MCF 10A (cell line): ENCODE measurements at regions not wholly inside any gene's neighbourhood (a gene's known extent, or its start where the extent isn't known, plus 50 kb on each side); places are given as distances from the start of the nearest gene placed in this dataset.

ENCODE experiments used
- BruUV-seq: library from RNA; stranded (reverse); fragments of 400-500 nt; replicated peaks from 2 replicates; lab custom pipeline; 2021; lab: Mats Ljungman, UMichigan
- CTCF ChIA-PET: fragments of 300-600 bp; sonication (Branson Sonifier 250); formaldehyde crosslinking; extraction: SDS; loops from one replicate; lab custom pipeline; 2021; ENCODE audit warnings: antibody characterized with exemption, inconsistent platforms; lab: Yijun Ruan, JAX
- POLR2A ChIA-PET: fragments of 300-600, 350-650 bp; sonication (Branson Sonifier 250); formaldehyde crosslinking; extraction: SDS; loops from one replicate; lab custom pipeline; 2020; ENCODE audit warnings: antibody characterized with exemption, inconsistent platforms; lab: Yijun Ruan, JAX
- DNase-seq: peaks from one replicate; pipeline ENCODE4 v3.0.0-alpha.2; 2018; ENCODE audit not compliant: unreplicated experiment
- H3K27ac Mint-ChIP-seq: one replicate; pipeline ENCODE4 v1.8.0; 2022; ENCODE audit warnings: mild to moderate bottlenecking, low read depth, mixed read lengths; ENCODE audit not compliant: unreplicated experiment
- H3K27me3 Mint-ChIP-seq: one replicate; pipeline ENCODE4 v1.8.0; 2022; ENCODE audit warnings: mixed read lengths; ENCODE audit not compliant: insufficient read depth, unreplicated experiment
- H3K36me3 Mint-ChIP-seq: one replicate; pipeline ENCODE4 v1.8.0; 2022; ENCODE audit warnings: mild to moderate bottlenecking, moderate library complexity, mixed read lengths; ENCODE audit not compliant: insufficient read depth, unreplicated experiment
- H3K4me1 Mint-ChIP-seq: one replicate; pipeline ENCODE4 v1.8.0; 2022; ENCODE audit warnings: mixed read lengths; ENCODE audit not compliant: insufficient read depth, unreplicated experiment
- H3K4me3 Mint-ChIP-seq: one replicate; pipeline ENCODE4 v1.8.0; 2022; ENCODE audit warnings: mild to moderate bottlenecking, moderate library complexity, mixed read lengths; ENCODE audit not compliant: unreplicated experiment
- H3K9me3 Mint-ChIP-seq: one replicate; pipeline ENCODE4 v1.8.0; 2022; ENCODE audit warnings: mixed read lengths; ENCODE audit not compliant: unreplicated experiment
- CTCF ChIP-seq: fragments of 200-600 bp; IDR thresholded peaks from one replicate; pipeline ENCODE4 v1.8.0; 2022; ENCODE audit warnings: antibody characterized with exemption, mild to moderate bottlenecking; ENCODE audit not compliant: unreplicated experiment
- intact Hi-C: fragments of 100-400 bp; cut with micrococcal nuclease; formaldehyde crosslinking; loops from 2 replicates; pipeline ENCODE4 v1.14.1; 2022

- Mint-ChIP-seq H3K27me3 (no peaks in the 10 kb centered on the region), H3K4me3 (no peak overlapping the region), H3K9me3 (no peaks in the 10 kb centered on the region), H3K36me3 (no peaks in the 10 kb centered on the region), H3K27ac (no peak overlapping the region), H3K4me1 (peaks cover 7% of the 10 kb centered on the region)
- TF ChIP-seq CTCF: no peak
- ChIA-PET POLR2A (no interaction called here), CTCF (no interaction called here)
- intact Hi-C loops: no loop called here
- no peak for DNase-seq
- BruUV-seq: no TSS peak
Measured at GRCh38 chr10:117931078-117931477, 115.7 kb downstream of the RAB11FIP2 start.

GRCh38 chr10:117933036-117933435 lies 113.7 kb downstream of the RAB11FIP2 start:
- TF ChIP-seq CTCF: no peak
- DNase-seq: no peak

GRCh38 chr10:117934477-117934876 lies 112.3 kb downstream of the RAB11FIP2 start:
- DNase-seq: no peak
- intact Hi-C loops: no loop called here
- H3K4me3 Mint-ChIP-seq: no peak overlapping the region
- TF ChIP-seq CTCF: no peak
- CTCF ChIA-PET: interaction anchor here (0.6 kb wide), 1 partner anchor 1039 kb away, joined by 3 read pairs; no protein-coding TSS in a partner anchor
- peaks cover 7% of the 10 kb centered on the region for H3K4me1 Mint-ChIP-seq
- H3K9me3 Mint-ChIP-seq: no peaks in the 10 kb centered on the region
- POLR2A ChIA-PET: interaction anchor here (1.1 kb wide), 1 partner anchor 74 kb away, joined by 3 read pairs; no protein-coding TSS in a partner anchor
- no TSS peak for BruUV-seq
- no peak overlapping the region for H3K27ac Mint-ChIP-seq
- H3K27me3 Mint-ChIP-seq: no peaks in the 10 kb centered on the region
- H3K36me3 Mint-ChIP-seq: no peaks in the 10 kb centered on the region

More at GRCh38 chr10:117933036-117933435, 113.7 kb downstream of the RAB11FIP2 start:
- POLR2A ChIA-PET: interaction anchor here (0.5 to 0.6 kb wide), 2 partner anchors 324 to 382 kb away, joined by 3 read pairs; no protein-coding TSS in a partner anchor
- CTCF ChIA-PET: no interaction called here
- intact Hi-C loops: no loop called here
- Mint-ChIP-seq H3K27ac (no peak overlapping the region), H3K4me3 (no peak overlapping the region), H3K36me3 (no peaks in the 10 kb centered on the region), H3K27me3 (no peaks in the 10 kb centered on the region), H3K4me1 (peaks cover 7% of the 10 kb centered on the region), H3K9me3 (no peaks in the 10 kb centered on the region)
- BruUV-seq: no TSS peak

GRCh38 chr10:117936141-117936540 lies 110.6 kb downstream of the RAB11FIP2 start:
- Mint-ChIP-seq H3K4me3 (no peak overlapping the region), H3K36me3 (no peaks in the 10 kb centered on the region), H3K4me1 (peaks cover 7% of the 10 kb centered on the region), H3K27me3 (no peaks in the 10 kb centered on the region), H3K27ac (no peak overlapping the region), H3K9me3 (no peaks in the 10 kb centered on the region)
- ChIA-PET POLR2A (interaction anchor here (1.6 kb wide), 1 partner anchor 11 kb away, joined by 6 read pairs; no protein-coding TSS in a partner anchor), CTCF (interaction anchor here (0.8 kb wide), 1 partner anchor 10 kb away, joined by 3 read pairs; no protein-coding TSS in a partner anchor)
- no peak for DNase-seq
- BruUV-seq: no TSS peak
- intact Hi-C loops: no loop called here
- no peak for TF ChIP-seq CTCF
